ENCODE measurements at regions not wholly inside any gene's neighbourhood (a gene's known extent, or its start where the extent isn't known, plus 50 kb on each side); places are given as distances from the start of the nearest gene placed in this dataset.

DNA sequence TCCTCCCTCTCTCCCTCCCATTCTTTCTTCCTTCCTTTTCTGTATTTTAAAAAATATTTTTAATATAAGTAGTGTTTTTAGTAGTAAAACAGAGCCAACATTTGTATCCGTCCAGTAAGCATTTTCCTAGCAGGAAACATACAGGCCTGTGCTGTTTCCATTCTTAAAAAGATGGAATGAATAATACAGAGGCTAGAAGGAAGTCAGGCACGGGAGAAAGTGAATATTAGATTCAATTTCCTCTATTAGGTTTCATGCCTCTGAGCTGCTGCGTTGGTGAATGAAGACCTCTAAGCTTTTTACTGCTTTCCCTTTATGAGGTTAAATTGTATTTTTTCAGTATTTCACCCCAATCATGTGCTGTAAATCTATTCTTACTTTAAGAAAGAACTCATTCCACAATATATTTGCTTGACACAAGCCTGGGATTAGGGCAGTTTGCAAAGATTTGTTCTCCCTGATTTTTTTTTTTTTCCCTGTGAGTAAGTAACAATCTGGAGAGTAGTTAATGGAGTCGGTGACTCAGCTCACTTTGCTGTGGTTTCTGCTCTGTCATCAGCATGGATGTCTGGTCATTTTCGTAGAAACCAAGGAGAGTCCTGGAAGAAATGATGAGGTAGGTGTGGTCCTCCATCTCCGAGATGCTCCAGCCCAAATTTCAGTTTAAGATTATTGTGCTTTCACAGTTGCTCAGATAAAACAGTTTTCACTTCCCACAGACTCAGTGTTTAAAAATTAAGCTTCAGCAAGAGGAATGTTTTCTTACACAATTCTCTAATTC, 76.1 kb upstream of the PITRM1 start:
- no peak for DNase-seq

DNA sequence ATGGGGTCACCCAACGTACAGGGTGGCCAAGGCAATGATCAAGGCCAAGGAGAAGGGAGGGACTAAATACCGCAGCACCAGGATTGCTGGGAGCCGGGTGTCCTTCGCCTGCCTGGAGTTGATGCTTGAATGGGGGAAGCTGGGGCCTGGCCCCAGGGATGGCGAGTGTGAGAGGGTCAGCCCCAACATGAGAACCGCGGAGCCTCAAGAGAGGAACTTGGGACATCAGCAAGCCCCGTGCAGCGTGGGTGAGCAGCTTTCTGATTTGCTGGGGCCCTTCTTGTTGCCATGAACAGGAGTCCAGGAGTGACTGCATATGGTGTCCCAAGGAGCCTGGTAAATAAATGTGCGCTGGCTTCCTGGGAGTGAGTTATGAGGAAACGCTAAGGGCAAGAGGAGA, 72.8 kb upstream of the PITRM1 start:
- DNase-seq: no peak

DNA sequence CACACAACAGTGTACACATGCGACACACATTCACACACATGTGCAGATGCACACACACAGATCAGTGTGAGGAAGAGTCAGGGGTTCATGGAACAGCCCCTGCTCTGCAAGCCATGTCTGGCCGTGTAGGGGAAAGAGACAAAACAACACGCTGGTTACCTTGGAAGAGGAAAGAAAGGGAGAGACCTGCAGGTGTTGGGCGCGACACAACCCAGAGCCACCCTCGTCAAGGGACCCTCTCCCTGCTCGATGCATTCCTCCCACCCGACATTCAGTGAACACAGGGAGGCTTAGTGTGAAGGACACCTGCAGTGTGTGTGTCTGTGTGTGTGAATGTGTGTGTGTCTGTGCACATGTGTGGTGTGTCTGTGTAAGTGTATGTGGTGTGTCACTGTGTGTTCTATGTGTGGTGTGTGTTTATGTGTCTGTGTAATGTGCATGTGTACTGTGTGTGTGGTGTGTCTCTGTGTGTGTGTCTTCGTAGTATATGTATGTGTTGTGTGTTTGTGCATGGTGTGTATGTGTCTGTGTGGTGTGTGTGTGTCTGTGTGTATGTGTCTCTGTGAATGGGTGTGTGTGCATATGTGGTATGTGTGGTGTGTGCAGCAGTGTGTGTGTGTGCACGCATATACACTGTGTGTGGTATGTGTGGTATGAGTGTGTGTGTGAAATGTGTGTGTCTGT, 69.5 kb upstream of the PITRM1 start:
- DNase-seq: no peak

DNA sequence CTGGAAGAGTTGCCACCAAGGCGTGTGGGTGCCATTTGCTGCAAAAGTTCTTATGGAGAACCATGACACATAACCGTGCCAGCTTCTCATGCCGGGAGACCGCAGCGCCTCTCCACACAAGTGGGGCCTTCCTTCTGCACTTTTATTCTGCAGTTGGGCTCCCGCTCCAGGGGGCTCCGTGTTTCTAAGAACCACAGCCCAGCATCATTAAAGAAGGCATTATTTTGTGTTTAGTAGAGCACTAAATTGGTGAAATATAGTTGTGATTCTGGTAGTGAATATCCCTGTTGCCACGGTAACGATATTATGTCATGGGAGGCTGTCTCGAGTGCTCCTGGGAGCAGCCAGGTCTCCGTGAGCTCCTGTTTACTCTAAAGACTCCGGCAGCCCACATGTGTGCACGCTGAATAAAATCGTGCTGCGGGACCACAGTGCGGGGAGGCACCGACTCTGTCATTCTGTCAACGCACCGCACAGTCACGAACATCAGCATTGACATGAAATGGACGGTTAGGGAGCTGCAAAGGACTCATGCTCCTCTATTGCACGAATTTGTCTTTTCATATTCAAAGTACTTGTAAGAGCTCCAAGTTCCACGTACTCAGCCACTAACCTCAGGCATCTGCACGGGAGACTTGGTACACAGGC, 68.8 kb upstream of the PITRM1 start:
- no peak for DNase-seq

DNA sequence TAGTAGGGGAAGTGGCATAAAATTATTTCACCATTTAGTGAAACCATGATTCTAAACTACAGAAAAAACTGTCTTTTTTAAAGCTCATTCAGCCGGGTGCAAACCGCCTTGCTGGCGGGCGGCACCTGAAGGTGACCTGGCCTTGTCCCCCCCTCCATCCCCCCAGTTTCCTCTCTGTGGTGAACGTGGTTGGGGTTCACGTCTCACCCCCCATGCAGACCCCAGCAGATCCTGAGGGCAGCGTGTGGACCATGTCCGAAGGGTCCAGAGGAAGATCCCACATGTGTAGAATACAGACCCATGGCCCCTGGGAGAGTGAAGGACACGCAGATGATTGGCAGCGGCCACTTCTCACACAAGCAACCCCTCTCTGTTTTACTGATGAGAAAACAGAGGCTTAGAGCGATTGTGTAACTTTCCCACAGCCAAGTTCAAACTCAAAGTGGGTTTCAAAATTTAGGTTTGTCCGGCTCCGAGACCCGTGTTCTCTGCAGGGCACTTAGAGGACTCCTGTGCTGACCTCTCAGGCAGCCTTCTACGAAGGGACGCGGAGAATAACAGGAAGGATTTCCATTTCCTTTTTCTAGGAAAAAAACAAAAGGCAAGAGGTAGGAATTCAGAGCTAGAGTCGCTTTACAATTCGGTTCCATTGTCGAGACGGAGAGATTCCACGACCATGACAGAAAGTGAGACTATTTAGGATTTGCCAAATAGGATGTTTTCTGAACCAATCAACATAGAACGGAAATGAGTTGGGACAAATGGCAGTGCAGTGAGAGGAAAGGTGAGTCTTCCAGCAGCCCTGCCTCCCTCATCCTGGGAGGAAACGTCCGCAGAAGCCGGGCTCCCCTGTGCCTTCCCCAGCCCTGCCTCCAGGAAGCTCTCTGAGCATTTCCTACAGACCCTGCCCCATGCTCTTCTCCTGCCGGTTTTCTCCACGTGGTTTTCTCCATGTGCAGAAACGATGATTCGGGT, 67.6 kb upstream of the PITRM1 start:
- DNase-seq: no peak

DNA sequence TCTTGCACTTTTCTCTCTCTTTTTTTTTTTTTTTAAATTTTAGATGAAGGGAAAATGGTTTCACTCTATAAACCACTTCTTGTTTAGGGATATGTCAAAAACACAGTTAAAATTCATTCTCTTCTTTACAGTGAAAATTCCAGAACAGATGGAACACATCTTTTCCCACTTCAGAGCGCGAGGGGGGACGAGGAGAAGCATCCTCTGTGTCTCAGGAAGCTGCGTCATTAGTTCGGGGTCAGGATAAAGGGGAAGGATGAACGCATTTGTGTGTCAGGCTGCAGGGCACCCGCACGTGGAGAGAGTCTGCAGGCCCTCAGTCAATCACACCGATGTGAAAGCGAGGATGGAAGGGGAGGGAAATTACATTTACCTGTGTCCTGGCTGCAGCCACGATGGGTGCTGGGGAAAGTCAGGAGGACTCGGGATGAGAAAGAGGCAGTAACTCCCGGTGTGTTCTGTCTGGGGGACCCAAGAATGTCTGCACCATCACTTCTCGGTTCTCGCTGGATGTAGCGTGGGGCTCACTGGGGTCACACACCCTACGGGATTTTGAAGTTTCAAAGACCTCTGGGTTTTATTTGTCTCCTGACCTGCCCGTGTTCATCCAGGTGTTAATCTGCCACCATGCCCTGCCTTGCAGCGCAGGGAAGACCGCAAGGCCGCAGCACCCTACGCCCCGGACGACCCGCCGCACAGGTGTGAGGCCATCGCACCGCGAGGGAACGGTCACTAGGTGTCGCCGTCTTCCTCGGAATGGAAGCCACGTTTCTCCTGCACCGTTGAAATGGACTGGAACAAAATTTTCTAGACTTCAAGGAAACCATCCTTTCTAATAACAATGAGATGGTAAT, 66.7 kb upstream of the PITRM1 start:
- DNase-seq: peak; percentile 47 to 67 (median 54)

DNA sequence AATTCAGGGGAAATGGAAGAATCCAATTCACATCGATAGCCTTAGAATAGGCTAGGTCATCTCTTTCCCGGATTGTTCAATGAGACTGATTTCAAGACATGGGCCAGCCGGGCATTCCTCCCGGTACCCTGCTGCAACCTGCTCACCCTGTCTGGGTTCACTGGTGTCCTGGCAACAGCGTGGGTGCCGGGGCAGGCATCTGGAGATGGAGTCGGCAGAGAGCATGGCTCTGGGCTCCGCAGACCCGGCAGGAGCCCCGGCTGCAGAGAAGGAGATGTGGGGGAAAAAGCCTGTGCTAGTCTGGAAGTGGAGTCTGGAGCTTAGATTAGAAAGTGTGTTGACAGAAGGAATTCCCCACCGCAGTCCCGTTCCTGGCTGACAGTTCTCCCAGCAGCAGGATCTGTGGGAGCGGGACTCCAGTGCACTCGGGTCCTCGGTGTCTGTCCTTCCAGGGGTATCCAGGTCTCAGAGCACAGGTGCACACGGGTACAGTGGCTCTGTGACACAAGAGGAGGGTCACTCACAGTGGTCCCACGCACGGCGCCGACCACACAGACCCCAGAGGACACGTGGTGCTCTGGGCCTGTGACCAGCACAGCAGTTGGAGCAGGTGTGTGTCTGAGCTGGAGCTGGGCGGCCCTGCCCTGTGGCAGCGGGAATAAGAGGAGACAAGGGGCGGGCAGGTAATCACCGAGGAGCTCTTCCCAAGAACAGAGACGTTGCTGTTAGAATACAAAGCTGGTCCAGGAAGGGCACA, 65.7 kb upstream of the PITRM1 start:
- DNase-seq: no peak

DNA sequence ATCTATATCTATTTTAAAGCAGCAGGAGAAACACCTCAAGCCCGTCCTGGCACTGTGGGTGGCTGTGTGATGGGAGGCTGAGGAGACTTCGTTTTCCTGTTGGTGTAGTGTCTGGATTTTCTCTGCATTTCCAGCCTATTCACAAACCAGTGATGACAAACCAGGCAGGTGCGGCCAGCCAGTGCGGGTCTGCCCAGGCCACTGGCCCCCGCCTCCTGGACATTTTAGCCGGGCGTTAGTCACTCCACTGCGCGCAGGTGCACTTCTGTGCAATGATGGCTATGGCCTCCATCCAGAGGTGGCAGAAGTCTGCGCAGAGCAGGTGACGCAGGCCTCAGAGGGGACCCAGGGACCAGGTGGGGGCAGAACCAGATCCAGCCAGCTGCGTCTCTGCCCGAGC, 64.9 kb upstream of the PITRM1 start:
- no peak for DNase-seq

DNA sequence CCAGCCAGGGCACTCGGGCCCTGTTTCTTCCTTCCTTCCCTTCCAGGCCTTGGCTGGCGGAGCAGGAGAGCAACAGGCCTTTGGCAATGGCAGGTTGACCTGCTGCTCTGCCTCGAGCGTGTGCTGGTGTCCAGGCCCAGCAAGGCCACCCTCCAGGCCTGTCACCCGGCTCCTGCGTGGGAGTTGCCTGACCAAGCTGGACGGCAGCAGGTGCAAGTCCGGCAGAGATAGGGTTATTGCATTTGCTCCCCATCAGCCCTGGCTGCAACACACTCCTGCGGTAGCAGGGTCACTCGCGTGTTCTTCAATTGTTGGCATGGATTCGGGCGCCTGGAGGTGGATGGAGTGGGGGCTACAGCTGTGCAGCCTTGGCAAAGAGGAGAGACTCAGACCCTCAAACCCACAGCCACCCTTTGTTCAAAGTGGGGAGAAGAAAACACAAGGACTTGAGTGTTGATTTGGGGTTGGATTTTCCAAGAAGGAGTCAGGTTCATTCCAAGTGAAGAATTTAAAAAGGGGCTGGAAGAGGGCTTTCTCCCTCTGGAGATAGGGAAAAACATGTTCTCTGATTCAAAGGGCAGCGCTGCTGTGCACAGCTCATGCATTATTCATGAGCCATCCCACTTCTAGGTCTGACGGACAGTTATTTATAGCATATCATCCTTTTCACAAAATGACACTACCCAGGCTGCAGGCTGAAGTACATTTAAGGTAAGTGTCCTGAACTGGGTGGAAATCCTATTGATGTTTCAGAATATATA, 64.2 kb upstream of the PITRM1 start:
- DNase-seq: no peak

DNA sequence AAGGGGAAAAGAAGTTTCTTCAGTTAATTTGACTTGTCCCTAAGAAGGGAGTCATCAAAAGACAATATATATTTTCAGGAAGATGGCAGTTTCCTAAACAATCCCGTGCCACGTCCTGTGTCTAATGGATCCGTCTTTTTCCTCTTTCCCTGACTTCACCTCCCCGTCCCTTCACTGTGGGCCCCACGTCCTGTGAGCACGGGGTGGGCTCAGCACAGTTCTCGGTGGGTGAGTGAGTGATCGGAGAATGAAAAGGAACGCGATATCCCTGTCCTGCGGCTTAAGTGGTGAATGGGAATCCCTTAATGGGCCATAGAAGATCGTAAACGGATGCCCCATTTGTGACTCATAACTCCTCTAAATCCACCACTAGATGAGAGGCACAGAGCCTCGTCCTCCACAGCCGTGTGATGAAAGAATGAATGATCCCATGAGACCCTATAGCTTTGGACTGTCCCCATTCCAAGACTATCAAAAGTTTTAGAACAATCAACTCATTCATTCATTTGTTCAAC, 63.5 kb upstream of the PITRM1 start:
- DNase-seq: no peak

DNA sequence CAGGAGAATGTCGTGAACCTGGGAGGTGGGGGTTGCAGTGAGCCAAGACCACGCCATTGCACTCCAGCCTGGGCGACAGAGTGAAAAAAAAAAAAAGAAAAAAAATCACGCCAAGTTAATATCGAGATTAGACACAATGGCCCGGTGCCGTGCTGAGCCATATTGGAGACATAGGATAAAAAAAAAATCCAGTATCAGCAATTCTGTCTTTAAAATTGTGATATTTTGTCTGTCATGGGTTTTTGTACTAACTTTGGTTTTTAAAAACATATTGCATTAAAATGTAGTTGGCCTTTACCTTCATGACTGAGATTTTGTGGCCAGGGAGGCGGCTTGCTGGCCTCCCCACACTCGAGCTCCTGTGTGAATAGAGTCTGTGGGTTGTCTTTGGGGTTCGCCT, 62.8 kb upstream of the PITRM1 start:
- DNase-seq: no peak

DNA sequence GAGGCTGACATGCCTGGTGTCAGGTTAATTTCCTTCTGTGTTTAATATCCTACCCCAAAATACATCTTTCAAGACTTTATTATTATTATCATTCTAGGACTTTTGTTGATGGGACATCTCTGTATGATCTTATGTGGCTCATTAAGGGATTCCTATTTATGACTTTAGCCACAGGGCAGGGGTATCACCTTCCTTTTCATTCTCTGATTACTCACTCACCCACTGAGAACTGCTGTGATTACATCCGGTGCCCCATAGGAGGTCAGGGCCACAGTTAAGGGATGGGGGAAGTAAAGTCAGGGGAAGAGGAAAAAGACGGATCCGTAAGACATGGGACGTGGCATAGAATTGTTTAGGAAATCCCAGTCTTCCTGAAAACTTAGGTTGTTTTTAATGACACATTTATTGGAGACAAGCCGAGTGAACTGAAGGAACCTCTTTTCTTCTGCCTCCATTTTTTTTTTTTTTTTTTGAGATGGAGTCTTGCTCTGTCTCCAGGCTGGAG, 61.0 kb upstream of the PITRM1 start:
- no peak for DNase-seq

DNA sequence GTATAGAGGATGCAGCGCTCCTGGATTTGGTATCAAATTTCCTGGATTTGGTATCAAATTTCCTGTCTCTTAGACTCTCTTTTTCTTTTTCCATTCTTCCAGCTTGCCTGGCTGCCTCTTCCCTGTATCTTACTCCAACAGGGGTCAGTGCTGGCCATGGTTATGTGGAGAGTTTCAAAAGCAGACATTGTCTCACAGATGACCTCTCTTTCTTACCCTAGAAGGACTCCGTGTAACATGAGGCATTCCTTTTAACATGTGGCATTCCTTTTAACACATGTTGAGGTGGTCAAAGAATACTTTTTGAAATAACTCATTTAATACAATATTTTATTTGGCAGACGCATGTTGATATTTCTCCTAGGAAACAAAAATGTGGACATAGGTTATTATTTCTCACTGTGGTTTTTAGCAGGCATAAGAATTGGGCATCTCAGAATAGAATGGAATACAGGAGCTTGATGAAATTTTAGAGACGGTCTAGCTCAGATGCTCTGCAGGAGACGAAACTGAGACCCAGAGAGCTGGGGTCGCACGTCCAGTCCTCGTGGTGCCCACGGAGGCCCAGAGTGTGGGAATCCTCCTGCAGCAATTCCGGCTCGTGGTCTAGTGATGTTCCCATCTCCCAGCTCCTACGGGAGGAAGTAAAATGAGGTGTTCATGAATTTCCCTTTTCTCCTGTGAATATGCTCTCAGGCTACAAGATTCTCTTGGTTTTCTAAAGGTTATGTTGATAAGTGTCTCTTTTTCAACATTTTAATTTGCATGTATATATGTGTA, 59.6 kb upstream of the PITRM1 start:
- no peak for DNase-seq

DNA sequence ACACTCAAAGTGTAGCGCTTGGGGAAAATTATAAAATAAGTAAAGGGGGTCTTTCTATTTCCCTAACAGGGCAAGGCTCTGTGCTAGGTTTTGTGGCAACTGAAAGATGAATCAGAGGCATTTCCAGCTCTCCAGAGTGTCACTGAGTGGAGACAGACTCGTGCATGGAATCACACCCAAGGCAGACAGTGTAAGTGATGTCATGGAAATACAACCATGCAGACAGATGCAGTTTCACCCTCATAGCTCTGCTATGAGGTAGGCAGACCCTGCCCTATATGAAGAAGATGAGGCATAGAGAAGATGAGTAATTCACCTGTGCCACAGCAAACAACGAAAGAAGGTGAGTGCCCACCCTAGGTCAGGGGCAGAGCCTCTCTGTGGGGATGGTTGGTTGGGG, 57.2 kb upstream of the PITRM1 start:
- DNase-seq: no peak

DNA sequence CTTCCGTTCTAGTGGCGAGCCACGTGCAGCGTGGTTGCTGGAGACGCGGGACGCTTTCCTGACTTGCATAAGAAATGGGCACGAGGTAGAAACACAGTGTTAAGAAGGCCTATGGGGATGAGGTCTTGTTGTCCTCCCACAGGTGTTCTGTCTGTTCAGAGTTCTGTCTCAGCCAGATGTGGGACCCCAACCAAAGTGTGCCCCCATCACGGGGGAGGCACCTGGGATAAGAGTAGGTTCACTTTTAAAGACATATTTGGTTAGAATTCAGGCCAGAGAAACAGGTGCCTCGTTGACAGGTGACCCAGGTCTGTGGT, 56.0 kb upstream of the PITRM1 start:
- no peak for DNase-seq

DNA sequence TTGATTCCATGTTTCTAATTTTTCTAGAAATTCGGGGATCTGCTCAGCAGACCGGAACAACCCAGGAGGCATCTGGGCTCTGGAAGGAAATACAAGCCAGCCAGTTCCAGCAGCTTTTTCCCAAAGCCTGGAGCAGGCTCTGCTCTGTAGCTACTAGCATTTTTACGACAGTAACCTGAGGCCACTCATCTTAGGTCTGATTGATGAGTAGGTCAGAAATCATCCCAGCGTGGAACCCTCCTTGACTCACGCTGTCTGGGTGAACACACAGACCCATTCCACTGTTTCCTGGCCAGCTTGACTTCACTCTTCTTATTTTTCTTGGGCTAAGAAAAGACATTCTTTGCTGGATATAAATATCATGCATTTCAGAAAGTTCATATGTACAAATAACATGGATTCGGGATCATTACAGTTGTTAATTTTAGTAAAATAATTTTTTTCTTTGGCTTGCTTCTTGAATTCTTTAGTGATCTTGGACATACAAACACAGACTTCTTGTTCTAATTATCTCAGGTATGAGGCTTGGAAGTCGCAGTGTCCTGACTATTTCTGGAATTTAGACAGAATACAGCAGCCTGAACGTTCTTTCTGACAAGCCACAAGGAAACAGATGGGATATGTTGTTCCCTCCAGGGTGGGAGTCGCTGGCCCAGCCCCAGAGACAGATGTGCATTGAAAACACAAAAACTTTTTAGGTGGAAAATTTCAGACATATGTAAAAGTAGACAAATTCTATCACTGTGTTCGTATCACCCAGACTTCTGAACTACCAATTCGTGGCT, 54.6 kb upstream of the PITRM1 start:
- no peak for DNase-seq

DNA sequence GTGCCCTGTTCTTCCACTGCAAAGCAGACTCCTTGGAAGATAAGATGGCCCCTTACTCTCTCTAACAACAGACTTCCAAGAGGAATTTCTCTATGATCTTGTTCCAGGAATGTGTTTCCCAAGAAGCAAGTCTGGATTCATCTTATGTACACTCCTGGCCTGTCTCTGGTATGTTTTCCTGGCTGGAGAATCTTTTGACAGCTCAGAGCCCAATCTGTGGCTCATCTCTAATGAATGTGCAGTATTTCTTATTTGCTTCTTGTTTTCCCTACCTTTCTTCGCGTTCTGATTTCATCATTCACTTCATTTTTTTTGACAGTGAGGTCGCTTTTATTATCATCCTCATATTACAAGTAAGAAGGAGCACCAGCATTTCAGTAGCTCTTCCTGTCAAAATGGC, 53.0 kb upstream of the PITRM1 start:
- DNase-seq: no peak

DNA sequence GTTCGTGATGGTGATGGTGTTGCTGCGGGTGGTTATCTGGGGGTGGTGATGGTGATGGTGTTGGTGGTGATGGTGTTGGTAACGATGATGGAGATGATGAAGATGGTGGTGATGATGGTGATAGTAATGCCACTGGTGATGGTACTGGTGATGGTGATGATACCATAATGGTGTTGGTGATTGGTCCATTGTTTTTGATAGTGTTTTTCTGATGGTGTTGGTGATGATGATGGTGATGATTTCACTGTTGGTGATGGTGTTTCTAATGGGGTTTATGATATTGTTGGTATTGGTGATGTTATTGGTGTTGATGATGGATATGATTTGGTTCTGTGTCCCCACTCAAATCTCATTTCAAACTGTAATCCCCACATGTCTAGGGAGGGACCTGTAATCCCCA, 51.7 kb upstream of the PITRM1 start:
- no peak for DNase-seq

DNA sequence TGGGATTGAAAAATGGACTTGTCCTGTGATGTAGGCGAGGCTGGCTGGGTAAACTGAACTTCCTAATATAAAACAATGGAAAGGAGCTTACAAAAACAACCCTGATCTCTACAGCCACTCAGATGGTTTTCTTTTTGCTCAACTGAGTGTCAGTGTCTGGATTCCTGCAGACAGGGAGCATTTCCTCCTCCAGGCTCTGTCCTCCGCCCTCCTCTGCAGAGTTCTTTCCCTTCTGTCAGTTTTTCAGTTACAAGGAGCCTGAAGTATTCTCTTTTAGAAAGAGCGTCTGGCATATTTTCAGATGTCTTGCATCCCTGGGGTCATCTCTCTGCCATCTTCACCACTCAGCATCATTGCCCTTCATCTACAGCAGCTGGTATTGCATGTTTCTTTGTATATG, 50.0 kb upstream of the PITRM1 start:
- no peak for DNase-seq

All from activated CD4-positive, CD25-positive, alpha-beta regulatory T cell (primary cell).